ENCODE measurements at regions not wholly inside any gene's neighbourhood (a gene's known extent, or its start where the extent isn't known, plus 50 kb on each side); places are given as distances from the start of the nearest gene placed in this dataset.

- TF ChIP-seq CTCF (IDR thresholded peaks at IDR 0.05) = no peak
- no peak for TF ChIP-seq EZH2 (IDR thresholded peaks at IDR 0.05; ENCODE audit: borderline replicate concordance, insufficient read depth, low read depth, low read length, poor library complexity, severe bottlenecking)
Observed at GRCh38 chr2:122507261-122507660, 751.8 kb downstream of the TSN start.
